AG04449 (cell line): ENCODE measurements at regions not wholly inside any gene's neighbourhood (a gene's known extent, or its start where the extent isn't known, plus 50 kb on each side); places are given as distances from the start of the nearest gene placed in this dataset.

Experiments used
- CTCF ChIA-PET: fragments of 350-600 bp; formaldehyde crosslinking; extraction: SDS; loops from one replicate; lab custom pipeline; 2021; ENCODE audit warnings: antibody characterized with exemption; lab: Yijun Ruan, JAX
- POLR2A ChIA-PET: fragments of 400-600, 350-600 bp; formaldehyde crosslinking; extraction: SDS; loops from one replicate; lab custom pipeline; 2020; ENCODE audit warnings: antibody characterized with exemption, inconsistent platforms; lab: Yijun Ruan, JAX
- DNase-seq: peaks from one replicate; pipeline ENCODE4 v3.0.0-alpha.2; 2010; ENCODE audit warnings: low read depth, low spot score
- H3K4me3 ChIP-seq: 2 replicates; pipeline ENCODE4 v1.5.1; 2011; ENCODE audit warnings: low read depth, mild to moderate bottlenecking, control low read depth, low read length
- CTCF ChIP-seq: IDR thresholded peaks from one replicate; pipeline ENCODE4 v1.5.1; 2011; ENCODE audit warnings: mild to moderate bottlenecking, moderate library complexity, low read length, control low read depth, inconsistent platforms; ENCODE audit not compliant: insufficient read depth; ENCODE audit errors: missing control alignments

GRCh38 chr7:22016507-22016906 lies 70.8 kb upstream of the CDCA7L start:
- no peak overlapping the region for H3K4me3 ChIP-seq
- ChIA-PET CTCF (interaction anchor here (1.0 kb wide), 1 partner anchor 16 kb away, joined by 3 read pairs; no protein-coding TSS in a partner anchor), POLR2A (no interaction called here)
- DNase-seq: no peak
- no peak for TF ChIP-seq CTCF

GRCh38 chr7:22013711-22014110 lies 68.0 kb upstream of the CDCA7L start:
- TF ChIP-seq CTCF: no peak
- DNase-seq: no peak
- CTCF ChIA-PET: interaction anchor here (2.1 kb wide), 1 partner anchor 12 kb away, joined by 5 read pairs; no protein-coding TSS in a partner anchor
- POLR2A ChIA-PET: no interaction called here
- H3K4me3 ChIP-seq: no peak overlapping the region

- H3K4me3 ChIP-seq: no peak overlapping the region
- TF ChIP-seq CTCF: no peak
- ChIA-PET CTCF (interaction anchor here (0.5 kb wide), 1 partner anchor 32 kb away, joined by 3 read pairs; no protein-coding TSS in a partner anchor), POLR2A (no interaction called here)
- DNase-seq: no peak
Observed at GRCh38 chr7:22008683-22009082, 63.0 kb upstream of the CDCA7L start.

GRCh38 chr7:22008087-22008486 lies 62.4 kb upstream of the CDCA7L start:
- H3K4me3 ChIP-seq: no peak overlapping the region
- ChIA-PET CTCF (interaction anchor here (0.5 kb wide), 1 partner anchor 31 kb away, joined by 3 read pairs; no protein-coding TSS in a partner anchor), POLR2A (no interaction called here)

GRCh38 chr7:22005151-22005550 lies 59.5 kb upstream of the CDCA7L start:
- no peak for DNase-seq
- ChIA-PET POLR2A (no interaction called here), CTCF (no interaction called here)
- H3K4me3 ChIP-seq: no peak overlapping the region
- TF ChIP-seq CTCF: no peak

More at GRCh38 chr7:22008087-22008486, 62.4 kb upstream of the CDCA7L start:
- DNase-seq: no peak
- no peak for TF ChIP-seq CTCF

GRCh38 chr7:22002726-22003125 lies 57.0 kb upstream of the CDCA7L start:
- CTCF ChIA-PET: interaction anchor here (1.0 to 2.3 kb wide), 4 partner anchors 132 to 747 kb away, joined by 3 to 24 read pairs (median 4); partner anchors contain the start of gene SP4
- TF ChIP-seq CTCF: no peak
- no peak overlapping the region for H3K4me3 ChIP-seq
- POLR2A ChIA-PET: no interaction called here
- no peak for DNase-seq
